ENCODE measurements at regions not wholly inside any gene's neighbourhood (a gene's known extent, or its start where the extent isn't known, plus 50 kb on each side); places are given as distances from the start of the nearest gene placed in this dataset.

- no peak for TF ChIP-seq POLR2AphosphoS5 (IDR thresholded peaks at IDR 0.05; ENCODE audit: low read depth)
- TF ChIP-seq CTCF (IDR thresholded peaks at IDR 0.05; ENCODE audit: insufficient read depth, low read length), result no peak
- no peak for TF ChIP-seq GABPA (IDR thresholded peaks at IDR 0.05; ENCODE audit: low read depth)
- TF ChIP-seq REST (IDR thresholded peaks at IDR 0.05; ENCODE audit: insufficient replicate concordance, low read depth), result no peak
Measured at GRCh38 chr10:56142092-56142728, 218.8 kb downstream of the ZWINT start.

Measured in HL-60 (cell line).